Gastrocnemius medialis (tissue), 4 donors: ENCODE measurements at regions not wholly inside any gene's neighbourhood (a gene's known extent, or its start where the extent isn't known, plus 50 kb on each side); places are given as distances from the start of the nearest gene placed in this dataset.

Experiments used
- ATAC-seq, 2 donors: fragments of 150-250 bp; one replicate each; pipeline ENCODE4 v1.9.1; 2016
- DNase-seq, 2 donors: peaks; one replicate each; pipeline ENCODE4 v3.0.0-alpha.2; 2019
- H3K27ac ChIP-seq, 4 donors: fragments of 200-600 bp; sonication (generic); 1 replicate in 1 of 4; 2 replicates in 3 of 4; pipeline ENCODE4 v1.5.1; 2016 to 2018; ENCODE audit warnings: mild to moderate bottlenecking in 2 of 4, moderate library complexity in 1 of 4
- H3K27me3 ChIP-seq, 3 donors: fragments of 200-600 bp; sonication (generic) in 2 of 3; 1 replicate in 1 of 3; 2 replicates in 2 of 3; pipeline versions ENCODE4 v1.5.1 to v1.6.0; 2016 to 2019; ENCODE audit warnings: mild to moderate bottlenecking in 1 of 3, moderate library complexity in 1 of 3
- H3K36me3 ChIP-seq, 2 donors: fragments of 200-600 bp; sonication (generic) in 1 of 2; one replicate each; pipeline ENCODE4 v1.5.1; 2017 to 2018
- H3K4me1 ChIP-seq, 2 donors: fragments of 200-600 bp; sonication (generic) in 1 of 2; one replicate each; pipeline ENCODE4 v1.5.1; 2016 to 2017; ENCODE audit warnings: mild to moderate bottlenecking in 2 of 2
- H3K4me3 ChIP-seq, 4 donors: fragments of 200-600 bp; sonication (generic) in 3 of 4; 1 replicate in 1 of 4; 2 replicates in 3 of 4; pipeline ENCODE4 v1.5.1; 2016 to 2019; ENCODE audit warnings: mild to moderate bottlenecking in 2 of 4
- H3K9me3 ChIP-seq, 3 donors: fragments of 200-600 bp; sonication (generic) in 2 of 3; 1 replicate in 1 of 3; 2 replicates in 2 of 3; pipeline ENCODE4 v1.5.1; 2016 to 2019
- CTCF ChIP-seq, 5 experiments: fragments of 450-650 bp in 3 of 5; fragments of 200-600 bp in 2 of 5; sonication (generic) in 2 of 5; IDR thresholded peaks in 4 of 5; conservative IDR thresholded peaks in 1 of 5; 1 replicate in 4 of 5; 2 replicates in 1 of 5; pipeline ENCODE4 v1.5.1; 2016 to 2019; ENCODE audit warnings: antibody characterized with exemption in 5 of 5, mild to moderate bottlenecking in 3 of 5, moderate library complexity in 3 of 5
- POLR2A ChIP-seq, 2 donors: fragments of 450-650 bp; IDR thresholded peaks; one replicate each; pipeline ENCODE4 v1.6.1; 2017; ENCODE audit warnings: antibody characterized with exemption in 2 of 2, mild to moderate bottlenecking in 2 of 2, moderate library complexity in 2 of 2
- in situ Hi-C, 4 donors: fragments of 200-750 bp; cut with MboI; loops; one replicate each; pipeline versions ENCODE4 v1.15.0 to v1.8.0; 2017; ENCODE audit warnings: low sequenced_read_pairs in 4 of 4
- intact Hi-C: fragments of 100-400 bp; cut with DNase I; formaldehyde crosslinking; loops from one replicate; pipeline ENCODE4 v1.15.1; 2023; ENCODE audit warnings: low total_unique reads

- ATAC-seq: no peak
- Histone ChIP-seq H3K27me3 (no peaks in the 10 kb centered on the region), H3K27ac (no peak overlapping the region), H3K36me3 (no peaks in the 10 kb centered on the region), H3K4me1 (no peaks in the 10 kb centered on the region), H3K9me3 (no peaks in the 10 kb centered on the region), H3K4me3 (no peak overlapping the region)
- intact Hi-C loops: no loop called here
- DNase-seq: no peak
- in situ Hi-C loops: no loop called here
- no peak for TF ChIP-seq CTCF (IDR thresholded peaks at IDR 0.05 in 4 of 5, conservative IDR thresholded peaks at IDR 0.05 in 1 of 5)
- no peak for TF ChIP-seq POLR2A (IDR thresholded peaks at IDR 0.05)
Measured at GRCh38 chr3:22713936-22714335, 489.2 kb upstream of the UBE2E2 start.

- Histone ChIP-seq H3K9me3 (no peaks in the 10 kb centered on the region), H3K4me3 (no peak overlapping the region), H3K27ac (no peak overlapping the region), H3K27me3 (no peaks in the 10 kb centered on the region), H3K4me1 (no peaks in the 10 kb centered on the region), H3K36me3 (no peaks in the 10 kb centered on the region)
- in situ Hi-C loops (no loop called here), intact Hi-C loops (no loop called here)
- no peak for TF ChIP-seq POLR2A (IDR thresholded peaks at IDR 0.05)
- no peak for TF ChIP-seq CTCF (IDR thresholded peaks at IDR 0.05 in 4 of 5, conservative IDR thresholded peaks at IDR 0.05 in 1 of 5)
- ATAC-seq (no peak), DNase-seq (no peak)
Measured at GRCh38 chr3:22714749-22715148, 488.4 kb upstream of the UBE2E2 start.

GRCh38 chr3:22720596-22720995, 482.5 kb upstream of the UBE2E2 start:
- DNase-seq (no peak), ATAC-seq (no peak)
- no peak overlapping the region for H3K27ac ChIP-seq
- TF ChIP-seq CTCF (IDR thresholded peaks at IDR 0.05 in 4 of 5, conservative IDR thresholded peaks at IDR 0.05 in 1 of 5): no peak
- no peak for TF ChIP-seq POLR2A (IDR thresholded peaks at IDR 0.05)
- H3K4me1 ChIP-seq: no peaks in the 10 kb centered on the region
- no peak overlapping the region for H3K4me3 ChIP-seq
- no peaks in the 10 kb centered on the region for H3K36me3 ChIP-seq
- intact Hi-C loops: no loop called here
- no peaks in the 10 kb centered on the region for H3K27me3 ChIP-seq
- H3K9me3 ChIP-seq: no peaks in the 10 kb centered on the region
- in situ Hi-C loops: no loop called here

GRCh38 chr3:22724420-22724819, 478.7 kb upstream of the UBE2E2 start:
- ATAC-seq: no peak
- Histone ChIP-seq H3K27ac (no peak overlapping the region), H3K4me1 (no peaks in the 10 kb centered on the region), H3K9me3 (no peaks in the 10 kb centered on the region), H3K36me3 (no peaks in the 10 kb centered on the region), H3K4me3 (no peak overlapping the region), H3K27me3 (no peaks in the 10 kb centered on the region)
- intact Hi-C loops (no loop called here), in situ Hi-C loops (no loop called here)
- TF ChIP-seq POLR2A (IDR thresholded peaks at IDR 0.05) (no peak), CTCF (IDR thresholded peaks at IDR 0.05 in 4 of 5, conservative IDR thresholded peaks at IDR 0.05 in 1 of 5) (no peak)
- no peak for DNase-seq

GRCh38 chr3:22728406-22728805, 474.7 kb upstream of the UBE2E2 start:
- TF ChIP-seq POLR2A (IDR thresholded peaks at IDR 0.05) (no peak), CTCF (IDR thresholded peaks at IDR 0.05 in 4 of 5, conservative IDR thresholded peaks at IDR 0.05 in 1 of 5) (no peak)
- Histone ChIP-seq H3K27ac (no peak overlapping the region), H3K9me3 (no peaks in the 10 kb centered on the region), H3K4me1 (no peaks in the 10 kb centered on the region), H3K4me3 (no peak overlapping the region), H3K27me3 (no peaks in the 10 kb centered on the region), H3K36me3 (no peaks in the 10 kb centered on the region)
- DNase-seq: no peak
- no peak for ATAC-seq
- in situ Hi-C loops: no loop called here
- intact Hi-C loops: no loop called here
